Prostate gland (tissue), 2 donors: ENCODE measurements at regions not wholly inside any gene's neighbourhood (a gene's known extent, or its start where the extent isn't known, plus 50 kb on each side); places are given as distances from the start of the nearest gene placed in this dataset.

ENCODE experiments used
- CTCF ChIP-seq, 4 experiments: fragments of 200-600 bp in 2 of 4; fragments of 450-650 bp in 2 of 4; sonication (generic) in 2 of 4; IDR thresholded peaks; 1 replicate in 3 of 4; 2 replicates in 1 of 4; pipeline ENCODE4 v1.5.1; 2016 to 2019; ENCODE audit warnings: antibody characterized with exemption in 4 of 4, mild to moderate bottlenecking in 2 of 4, moderate library complexity in 2 of 4
- POLR2A ChIP-seq: fragments of 450-650 bp; IDR thresholded peaks from one replicate; pipeline ENCODE4 v1.6.1; 2016; ENCODE audit warnings: antibody characterized with exemption, mild to moderate bottlenecking
- POLR2AphosphoS5 ChIP-seq: sonication (generic); formaldehyde crosslinking; IDR thresholded peaks from one replicate; pipeline ENCODE4 v1.6.1; 2017; ENCODE audit warnings: antibody characterized with exemption

GRCh38 chr5:92554447-92555085 is 1026.5 kb downstream of the NR2F1-AS1 start:
- TF ChIP-seq CTCF (IDR thresholded peaks at IDR 0.05) (no peak), POLR2A (no peak), POLR2AphosphoS5 (no peak)
